NCI-H2227 (cell line): ENCODE measurements at regions not wholly inside any gene's neighbourhood (a gene's known extent, or its start where the extent isn't known, plus 50 kb on each side); places are given as distances from the start of the nearest gene placed in this dataset.

Experiments used
- DNase-seq: peaks from one replicate; lab custom pipeline; 2025; ENCODE audit not compliant: unreplicated experiment; lab: John Stamatoyannopoulos, UW

DNA sequence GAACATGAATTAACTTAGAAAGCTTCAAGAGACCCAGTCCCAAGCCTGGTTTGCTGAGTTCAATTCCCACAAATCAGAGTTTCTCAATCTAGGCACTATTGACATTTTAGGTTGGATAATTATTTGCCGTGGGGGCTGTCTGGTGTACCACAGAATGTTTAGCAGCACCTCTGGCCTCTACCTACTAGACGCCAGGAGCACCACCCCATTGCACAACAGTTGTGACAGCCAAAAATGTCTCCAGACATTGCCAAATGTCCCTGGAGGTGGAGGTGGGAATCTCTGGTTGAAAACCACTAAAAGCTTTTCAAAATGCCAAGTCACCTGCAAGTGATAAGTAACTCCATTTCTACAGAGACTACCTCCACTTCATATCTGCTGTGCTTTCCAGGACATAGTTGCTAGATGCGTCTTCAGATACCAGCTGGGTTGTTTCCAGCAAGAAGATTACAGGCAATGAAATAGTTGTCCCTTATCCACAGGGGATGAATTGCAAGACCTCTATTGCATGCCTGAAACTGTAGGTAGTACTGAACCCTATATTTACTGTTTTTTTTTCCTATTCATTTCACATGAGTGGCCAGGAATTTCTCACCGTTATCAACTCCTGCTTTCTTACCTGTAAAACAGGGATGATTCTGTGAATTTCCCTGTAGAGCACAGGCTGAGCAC is 554.3 kb downstream of the ZEB2 start:
- no peak for DNase-seq

DNA sequence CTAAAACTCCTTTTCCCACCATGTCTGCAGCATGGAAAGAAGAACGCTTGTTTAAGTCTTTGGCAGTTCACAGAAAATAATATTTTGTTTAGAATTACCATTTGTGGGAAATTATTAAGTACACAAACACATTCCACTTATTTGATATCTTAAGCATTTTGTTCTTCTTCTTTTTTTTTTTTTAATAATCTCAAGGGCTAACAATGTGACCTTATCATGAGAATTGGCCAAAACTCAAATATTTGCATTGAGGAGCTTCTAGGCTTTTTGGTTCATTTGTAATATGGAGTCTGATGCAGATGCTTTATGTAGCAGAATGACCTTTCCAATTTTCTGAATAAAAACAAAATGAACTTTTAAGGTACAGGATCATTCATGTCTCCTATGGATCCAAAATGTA is 555.0 kb downstream of the ZEB2 start:
- no peak for DNase-seq

DNA sequence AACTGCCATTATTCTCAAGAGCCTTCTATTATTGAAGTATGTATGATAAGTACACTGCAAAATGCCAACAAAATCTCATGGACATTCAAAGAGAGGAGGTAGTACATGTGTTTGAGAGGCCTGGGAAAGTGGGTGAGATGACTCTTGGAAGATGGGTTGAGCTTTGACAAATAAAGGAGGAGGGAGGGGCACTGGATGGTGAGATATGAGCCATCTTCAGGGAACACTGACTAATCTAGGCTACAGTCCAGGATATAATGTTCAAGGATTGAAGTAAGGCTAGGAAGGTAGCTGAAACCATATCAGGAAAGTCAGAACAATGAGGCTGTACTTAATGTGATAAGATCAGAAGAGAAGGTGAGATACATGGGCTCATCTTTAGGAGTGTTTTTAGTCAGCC is 559.7 kb downstream of the ZEB2 start:
- DNase-seq = no peak

DNA sequence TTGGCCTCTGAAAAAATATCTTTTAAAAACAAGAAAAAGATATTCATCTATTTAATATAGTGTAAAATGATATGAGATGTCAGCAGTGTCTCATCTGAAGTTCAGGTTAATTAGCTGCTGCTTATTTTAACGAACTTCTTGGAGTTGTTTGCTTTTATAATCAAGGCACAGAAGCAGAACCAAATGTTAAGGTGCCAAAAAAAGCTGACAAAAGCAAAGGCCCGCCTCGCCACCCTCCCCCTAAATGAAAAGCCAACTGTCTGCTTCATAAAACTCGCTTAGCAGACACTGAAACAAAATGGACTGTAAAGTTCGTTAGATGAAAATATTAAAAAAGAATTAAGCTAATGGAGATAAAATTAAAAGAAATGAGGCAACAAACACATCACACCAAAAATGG is 562.6 kb downstream of the ZEB2 start:
- no peak for DNase-seq

DNA sequence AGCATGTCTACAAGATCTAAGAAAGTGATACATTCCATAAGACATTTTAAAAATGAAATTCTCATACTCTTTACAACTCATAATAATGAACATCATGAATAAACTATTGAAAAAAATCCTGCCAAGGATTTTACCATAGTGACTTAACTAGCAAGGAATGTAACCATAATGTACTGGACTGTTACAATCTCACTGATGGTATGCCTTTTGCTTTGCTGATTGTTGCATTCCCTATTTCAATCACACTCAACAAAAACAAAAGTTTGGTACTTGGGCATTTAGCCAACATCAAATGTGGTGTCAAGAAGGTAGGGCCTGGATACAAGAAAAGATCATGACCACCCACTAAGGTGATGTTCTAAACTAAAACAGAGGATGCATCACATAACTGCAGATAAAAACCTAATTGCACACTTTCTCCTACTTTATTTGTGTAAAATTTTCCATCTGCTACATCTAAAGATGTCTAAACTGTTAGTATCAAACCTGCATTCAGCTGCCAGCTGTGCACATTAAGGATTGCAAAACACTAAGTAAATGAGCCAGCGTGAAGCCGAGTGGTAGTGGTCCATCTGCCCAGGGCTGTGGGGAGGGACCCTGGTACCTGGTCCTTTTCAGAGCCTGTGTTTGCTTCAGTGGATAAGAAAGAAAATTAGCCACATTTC is 564.4 kb downstream of the ZEB2 start:
- peak; percentile 26 for DNase-seq

DNA sequence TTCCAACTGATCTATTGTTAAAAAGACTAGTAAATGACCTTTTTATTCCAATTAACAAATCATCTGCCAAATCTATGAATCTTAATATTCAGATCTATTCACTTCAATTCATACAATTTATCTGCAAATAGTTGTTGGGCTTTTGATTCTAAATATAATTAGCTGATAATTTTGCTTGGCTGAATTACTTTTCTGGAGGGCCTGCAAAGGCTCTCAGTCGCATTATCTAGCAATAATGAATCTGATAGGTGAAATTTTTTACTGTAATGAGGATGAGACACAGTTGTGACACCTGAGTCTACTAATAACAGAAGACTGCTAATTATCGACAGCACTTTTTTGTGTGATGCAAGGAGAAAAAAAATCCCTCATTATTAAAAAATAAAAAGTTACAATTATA is 565.1 kb downstream of the ZEB2 start:
- no peak for DNase-seq

DNA sequence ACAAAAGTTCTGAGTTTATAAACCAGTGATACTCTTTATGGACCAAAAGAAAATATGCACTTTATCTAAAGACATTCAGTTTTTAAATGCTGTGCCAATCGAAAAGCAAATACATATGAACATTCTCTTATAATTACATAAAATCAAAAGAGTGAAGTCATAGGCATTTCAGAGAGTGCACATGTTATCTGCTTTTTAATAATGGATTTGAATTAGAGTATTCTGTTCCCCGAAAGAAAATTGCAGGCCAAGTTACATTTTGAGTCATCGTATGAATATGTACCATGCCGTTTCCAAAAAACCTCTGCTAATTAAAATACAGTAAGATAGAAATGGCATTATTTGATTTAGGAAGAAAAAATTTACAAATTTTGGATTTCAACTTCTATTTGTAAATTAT is 565.7 kb downstream of the ZEB2 start:
- no peak for DNase-seq

DNA sequence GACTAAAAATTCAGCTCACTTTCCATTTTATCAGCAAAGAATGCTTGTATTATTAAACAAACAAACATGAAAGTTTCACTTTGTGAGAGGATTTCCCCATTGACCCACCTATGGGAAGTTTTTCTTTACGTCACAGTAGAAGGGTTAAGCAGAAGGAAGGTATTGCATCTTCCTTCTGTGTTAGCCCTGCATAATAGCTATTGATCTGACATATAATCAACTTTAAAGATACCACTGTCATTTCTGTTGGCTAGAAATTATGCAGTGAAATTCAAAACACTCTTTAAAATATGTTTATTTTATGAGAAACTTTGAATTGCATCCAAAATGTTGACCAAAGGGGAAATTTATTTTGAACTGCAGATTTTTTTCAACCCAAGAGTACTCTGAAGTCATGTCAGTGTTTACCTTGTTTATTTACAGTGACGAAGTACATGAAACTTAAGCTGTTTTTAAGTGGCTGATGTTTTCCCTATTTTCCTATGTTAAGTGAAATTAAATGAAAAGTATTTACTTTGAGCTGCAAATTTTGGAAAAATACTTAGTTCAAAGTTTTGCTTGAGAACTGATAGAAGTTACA is 566.4 kb downstream of the ZEB2 start:
- DNase-seq = no peak

DNA sequence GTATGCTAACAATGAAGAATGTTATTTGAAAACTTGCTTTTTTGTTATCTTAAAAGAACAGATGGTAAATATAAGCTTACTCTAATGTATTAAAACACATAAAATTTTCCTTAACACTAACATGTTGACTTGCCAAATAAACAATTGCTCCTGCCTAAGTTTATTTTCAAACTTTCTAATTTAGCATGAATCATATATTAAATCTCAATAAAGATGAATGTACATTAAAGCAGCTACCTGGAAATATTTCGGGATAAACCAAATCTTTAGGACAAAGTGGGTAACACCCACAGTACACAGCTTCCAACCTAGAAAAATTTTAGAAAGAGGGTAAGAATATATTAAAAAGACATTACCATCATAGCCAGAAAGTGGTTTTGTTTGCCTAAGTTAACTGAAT is 567.4 kb downstream of the ZEB2 start:
- DNase-seq = no peak

DNA sequence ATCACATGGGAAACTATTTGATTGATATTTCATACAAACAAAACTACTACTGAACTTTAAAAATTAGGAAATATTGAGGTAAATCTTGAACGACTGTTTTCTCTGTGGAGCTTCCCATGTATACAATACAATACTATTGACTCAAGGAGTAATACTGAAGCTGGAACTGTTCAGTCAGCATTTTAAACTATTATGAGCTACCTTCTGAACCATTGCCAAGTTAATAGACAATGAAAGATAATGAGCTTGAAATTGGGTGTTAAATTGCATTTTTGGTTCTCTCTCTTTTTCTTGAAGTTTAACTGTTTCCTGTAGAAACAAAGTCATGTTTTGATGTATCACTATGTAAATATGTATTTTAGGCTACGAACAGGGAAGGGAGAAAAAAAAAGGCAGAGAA is 569.2 kb downstream of the ZEB2 start:
- DNase-seq = no peak

DNA sequence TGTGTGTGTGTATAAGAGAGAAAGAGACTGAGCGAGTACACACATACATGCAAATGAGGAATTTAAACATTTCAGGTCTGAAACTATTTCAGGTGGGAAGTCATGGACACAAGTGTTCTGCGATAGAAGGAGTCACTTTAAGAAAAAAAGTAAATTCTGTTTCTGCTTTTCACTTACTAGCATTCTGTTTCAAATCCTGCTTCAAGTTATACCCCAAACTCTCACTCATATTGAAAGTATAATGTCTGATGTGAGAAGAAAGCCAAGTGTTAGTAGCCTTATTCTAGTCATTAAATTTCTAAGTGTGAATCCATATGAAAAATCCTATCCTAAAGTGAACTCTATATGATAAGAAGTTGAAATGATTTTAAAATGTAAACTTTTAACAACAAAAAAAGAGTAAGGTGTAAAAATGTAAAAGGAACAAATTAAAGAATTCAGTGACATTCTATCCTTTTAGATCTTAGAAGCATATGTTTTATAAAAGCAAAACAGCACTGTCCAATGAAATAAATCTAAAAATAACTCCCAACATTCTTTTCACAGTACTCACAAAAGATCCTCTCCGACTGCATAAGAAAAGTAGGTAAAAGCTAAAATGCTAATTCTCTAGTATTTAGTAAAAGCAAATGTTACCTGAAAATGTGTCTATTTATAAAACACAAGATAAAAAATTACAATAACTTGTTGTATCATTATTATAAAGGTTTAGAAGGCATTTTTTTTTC is 570.6 kb downstream of the ZEB2 start:
- no peak for DNase-seq

DNA sequence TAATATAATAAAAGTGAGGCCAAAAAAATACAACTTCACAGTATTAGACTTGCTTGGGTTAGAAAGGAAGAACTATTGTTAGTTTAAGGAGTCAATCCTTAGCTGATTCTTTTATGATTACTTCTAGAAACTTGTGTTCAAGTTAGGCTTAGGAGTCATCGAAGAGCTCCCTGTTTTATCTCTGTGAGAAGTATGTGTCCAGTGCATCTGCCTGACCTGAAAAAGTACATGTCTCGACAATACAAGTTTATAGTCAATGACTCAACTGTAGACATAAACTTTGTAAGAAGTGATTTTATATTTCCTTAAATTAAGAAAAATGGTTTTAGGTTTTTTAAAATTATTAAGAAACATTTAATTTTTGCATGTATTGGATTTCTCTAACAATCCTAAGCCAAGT is 571.2 kb downstream of the ZEB2 start:
- no peak for DNase-seq

DNA sequence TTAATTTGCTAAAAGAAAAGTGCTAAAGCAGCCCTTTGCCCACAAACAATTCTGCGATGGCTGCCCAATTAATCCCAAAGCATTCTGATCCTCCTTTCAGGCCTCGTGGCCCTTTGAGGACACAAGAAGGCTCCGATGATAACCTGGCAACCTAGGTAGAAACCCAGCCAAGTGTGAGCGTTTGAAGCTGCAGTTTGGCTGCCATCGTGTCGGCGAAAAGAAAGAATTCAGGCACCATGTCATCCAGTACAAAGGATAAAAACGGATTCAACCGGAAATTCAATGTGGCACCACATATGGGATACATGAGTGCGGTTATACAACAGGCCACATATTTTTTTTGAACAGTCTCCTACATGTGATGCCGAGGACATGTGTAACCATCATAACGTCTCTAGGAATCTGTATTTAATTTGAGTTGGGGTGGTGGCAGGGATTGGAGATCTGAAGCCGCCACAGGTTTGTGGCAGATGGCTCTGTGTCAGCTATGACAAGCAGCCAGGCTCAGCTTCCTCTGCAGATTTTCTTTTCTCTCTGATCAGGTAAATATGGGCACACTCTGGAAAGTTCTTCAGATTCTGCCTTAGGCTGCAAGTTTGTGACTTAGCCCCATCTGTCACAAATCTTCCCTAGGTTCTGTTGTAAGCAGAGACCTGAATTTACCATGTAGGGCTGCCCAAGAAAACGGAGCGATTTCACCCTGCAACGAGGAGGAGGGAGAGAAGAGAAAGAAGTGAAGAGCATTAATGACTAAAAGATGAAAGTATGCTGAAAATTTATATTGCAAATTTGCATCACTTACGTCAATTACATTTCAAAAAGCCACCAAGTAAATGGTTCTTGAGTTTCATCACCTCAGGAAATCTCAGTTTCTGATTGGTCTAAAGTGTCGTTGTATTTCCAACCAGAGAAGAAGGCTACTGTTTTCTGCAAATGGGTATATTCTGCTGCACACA is 573.2 kb downstream of the ZEB2 start:
- no peak for DNase-seq

DNA sequence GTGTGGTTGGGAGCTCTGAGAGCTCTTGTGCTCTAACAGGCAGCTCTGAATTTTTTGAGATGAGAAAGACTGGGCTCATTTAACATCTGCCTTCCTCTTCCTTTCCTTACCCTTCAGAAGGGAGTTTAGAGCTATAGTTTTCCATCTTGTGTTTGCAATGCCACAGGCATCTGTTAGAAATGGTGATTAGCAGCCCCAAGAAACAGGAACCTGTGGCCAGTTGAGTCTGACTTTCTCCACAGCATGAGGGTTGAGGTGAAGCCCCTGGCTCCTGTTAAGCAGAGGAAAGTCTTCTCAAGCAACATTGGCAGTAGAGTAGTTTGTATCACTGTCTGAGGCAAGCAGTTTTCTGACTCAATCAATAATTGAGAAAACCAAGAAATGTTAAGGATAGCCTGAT is 577.4 kb downstream of the ZEB2 start:
- no peak for DNase-seq

DNA sequence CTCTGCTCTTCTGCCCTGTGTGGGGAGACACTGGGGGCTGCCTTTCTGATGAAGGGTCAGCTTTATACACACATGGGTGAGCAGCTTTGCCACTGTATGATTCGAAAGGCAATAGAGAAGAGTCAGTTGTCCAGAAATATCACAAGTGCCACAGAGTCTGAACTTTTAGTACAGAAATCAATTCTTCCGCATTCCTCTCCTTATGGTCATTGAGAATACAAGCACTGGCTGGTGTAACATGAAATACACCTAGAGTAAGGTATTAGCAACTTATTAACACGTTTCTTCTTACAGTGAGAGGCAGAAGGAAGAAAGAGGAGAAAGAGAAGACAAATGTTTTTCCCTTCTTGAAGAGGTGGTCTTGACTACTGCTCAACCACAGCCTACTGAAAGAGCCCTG is 579.2 kb downstream of the ZEB2 start:
- no peak for DNase-seq

DNA sequence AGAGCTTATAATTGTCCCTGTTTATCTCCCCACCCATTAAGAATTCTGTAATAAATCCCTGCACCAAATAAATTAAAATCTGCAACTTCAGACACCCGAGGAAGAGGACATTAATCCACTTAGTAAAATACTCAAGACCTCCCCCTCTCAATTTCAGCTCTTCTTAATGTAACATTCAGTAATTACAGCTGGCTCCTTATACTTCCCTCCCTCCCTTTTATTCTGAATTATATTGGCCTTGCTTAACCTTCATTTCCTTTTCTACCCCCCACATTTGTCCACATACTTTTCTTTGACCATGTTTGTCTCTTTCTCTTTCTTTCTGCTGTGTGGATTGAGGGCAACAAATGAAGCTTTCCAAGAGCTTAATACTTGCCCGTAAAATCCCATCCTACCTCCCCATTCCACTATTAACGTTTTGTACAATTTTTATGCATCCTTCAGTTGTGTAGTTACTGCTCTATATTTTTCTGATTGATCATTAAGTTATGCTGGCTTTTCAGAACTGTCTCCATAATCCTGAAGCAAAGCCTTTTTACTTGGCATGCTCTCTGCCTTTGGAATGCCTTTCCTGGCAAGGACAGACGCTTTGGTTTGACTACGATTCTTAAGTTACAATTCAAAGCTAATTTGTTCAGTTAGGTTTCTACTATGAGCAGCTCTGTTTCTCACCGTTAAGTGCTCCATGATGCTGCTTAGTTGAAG is 580.1 kb downstream of the ZEB2 start:
- no peak for DNase-seq

DNA sequence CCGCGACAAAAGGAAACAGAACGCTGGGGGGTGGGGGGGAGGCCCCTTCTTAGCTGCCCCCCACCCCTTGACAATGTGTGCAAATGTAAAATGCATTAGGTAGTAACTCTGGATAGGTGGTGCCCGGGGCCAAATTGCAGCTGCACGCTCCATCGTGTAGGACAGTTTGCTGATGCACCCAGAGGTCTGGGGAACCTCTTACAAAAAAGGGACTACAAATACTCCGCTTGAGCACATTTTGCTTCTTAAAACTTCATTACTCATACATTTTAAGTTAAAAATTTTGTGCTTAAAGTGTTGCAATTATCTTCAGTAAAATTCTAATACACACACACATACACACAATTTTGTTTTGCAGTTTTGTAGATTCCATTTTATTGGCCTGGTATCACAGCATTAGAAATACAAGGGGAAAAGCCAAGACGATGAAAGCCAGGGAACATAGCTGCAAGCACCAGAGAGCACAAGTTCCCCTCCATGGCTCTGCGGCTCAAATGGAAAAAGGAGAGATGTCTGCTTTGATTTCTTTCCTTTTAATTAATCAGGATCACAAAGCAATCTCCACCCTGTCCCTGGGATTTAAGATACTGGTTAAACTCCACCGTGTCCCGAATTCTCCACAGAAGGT is 582.1 kb downstream of the ZEB2 start:
- no peak for DNase-seq

DNA sequence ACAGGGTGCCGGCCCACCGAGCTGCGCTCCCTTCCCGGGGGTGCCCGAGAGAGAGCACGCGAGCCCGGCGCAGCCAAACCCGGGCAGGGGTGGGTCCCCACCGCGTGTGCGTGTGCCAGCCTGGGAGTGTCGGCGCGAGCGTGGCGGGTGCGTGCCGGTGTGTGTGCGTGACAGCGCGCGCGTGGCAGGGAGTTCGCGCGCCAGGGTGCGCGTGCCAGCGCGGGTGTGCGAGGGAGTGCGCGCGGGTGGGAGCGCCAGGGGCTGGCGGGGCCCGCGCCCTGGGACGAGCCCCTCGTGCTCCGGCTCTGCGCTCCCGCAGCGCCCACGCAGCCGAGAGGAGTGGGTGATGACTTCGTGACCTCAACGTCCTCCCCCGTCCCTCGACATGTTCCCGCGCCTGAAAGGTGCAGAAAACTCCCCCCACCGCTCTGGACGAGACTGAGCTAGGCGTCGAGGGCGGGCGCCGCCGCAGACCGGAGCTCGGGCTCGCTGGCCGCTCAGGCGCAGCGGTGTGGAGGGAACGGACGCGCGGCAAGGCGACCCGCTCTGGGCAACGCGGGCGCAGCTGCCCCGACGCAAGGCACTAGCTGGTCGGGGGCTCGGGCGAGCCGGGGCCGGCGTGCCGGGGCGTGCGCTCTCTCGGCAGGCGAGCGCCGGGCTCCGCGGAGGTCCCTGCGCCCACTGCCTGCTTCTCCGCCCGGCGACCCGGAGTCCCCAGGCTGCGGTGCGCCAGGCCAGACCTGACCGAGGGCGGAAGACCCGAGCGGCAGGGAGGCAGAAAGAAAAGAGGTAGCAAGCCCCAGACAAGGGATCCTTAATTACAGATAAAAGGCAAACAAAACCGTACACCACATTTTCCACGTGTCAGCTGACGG is 582.8 kb downstream of the ZEB2 start:
- DNase-seq = peak; percentile 71

DNA sequence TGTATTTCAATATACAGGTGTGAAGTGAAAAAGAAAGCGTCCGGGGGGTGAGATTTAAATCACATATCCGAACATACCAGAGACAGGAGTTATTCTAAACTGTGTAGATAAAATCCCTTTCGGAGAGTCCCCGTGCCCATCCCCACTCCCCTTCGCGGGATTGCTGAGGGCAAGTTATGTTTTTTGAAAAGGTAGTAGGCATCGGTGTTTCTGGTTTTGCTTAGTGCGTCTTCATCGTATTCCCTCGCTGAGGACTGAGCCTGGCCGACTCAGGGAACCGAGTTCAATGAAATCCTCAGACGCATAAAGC is 583.4 kb downstream of the ZEB2 start:
- no peak for DNase-seq
